ENCODE measurements at regions not wholly inside any gene's neighbourhood (a gene's known extent, or its start where the extent isn't known, plus 50 kb on each side); places are given as distances from the start of the nearest gene placed in this dataset.

GRCh38 chr11:64453466-64453865 lies 94.5 kb downstream of the RPS6KA4 start:
- ATAC-seq (no peak), DNase-seq (ENCODE audit: extremely low read depth in 1 of 4, low spot score in 3 of 4) (no peak), FAIRE-seq (no peak)
- Histone ChIP-seq H3K9ac (ENCODE audit: insufficient read depth in 1 of 2, low read depth in 2 of 2, low read length in 2 of 2) (no peak overlapping the region), H2AFZ (ENCODE audit: low read depth, low read length) (no peak overlapping the region), H4K20me1 (replicated peaks; ENCODE audit: control insufficient read depth, insufficient read depth, low read length) (peaks cover 9% of the 10 kb centered on the region; the same call in 1 of the 2 replicates), H3K36me3 (ENCODE audit: control insufficient read depth, insufficient read depth, low read length) (no peaks in the 10 kb centered on the region), H3K9me3 (replicated peaks; ENCODE audit: control insufficient read depth, insufficient read depth, low read depth, low read length) (no peaks in the 10 kb centered on the region), H3K27ac (ENCODE audit: extremely low read depth, low read depth, low read length) (no peak overlapping the region), H3K79me2 (ENCODE audit: control insufficient read depth, insufficient read depth, low read length) (no peaks in the 10 kb centered on the region), H3K4me2 (ENCODE audit: insufficient read depth, low read length) (no peak overlapping the region), H3K4me3 (no peak overlapping the region), H3K4me1 (replicated peaks in 1 of 2; ENCODE audit: control insufficient read depth in 2 of 2, insufficient read depth in 2 of 2, low read length in 2 of 2) (peaks cover 9 to 19% of the 10 kb centered on the region in 2 experiments), H3K9me1 (ENCODE audit: control insufficient read depth, insufficient read depth, low read length) (peaks cover 9% of the 10 kb centered on the region), H3K27me3 (ENCODE audit: control insufficient read depth in 2 of 2, insufficient read depth in 2 of 2, low read length in 2 of 2) (peaks cover 25 to 69% of the 10 kb centered on the region in 2 experiments)
- intact Hi-C loops (cut with micrococcal nuclease), result no loop called here
- CTCF ChIA-PET (ENCODE audit: low intra/inter-chr PET ratio), result no interaction called here
- in situ Hi-C loops (cut with MboI), result no loop called here
- TF ChIP-seq CTCF (IDR thresholded peaks at IDR 0.05 in 2 of 3, conservative IDR thresholded peaks at IDR 0.05 in 1 of 3; ENCODE audit: insufficient read depth in 2 of 3, low read depth in 1 of 3, low read length in 3 of 3), result 0 out of 6 replicates have a peak, but pooled peaks of 1 of the 3 experiments have one; percentile 12
- TF ChIP-seq HINFP (tag; conservative IDR thresholded peaks at IDR 0.05; ENCODE audit: low read depth), result no peak
- 14% methylated on average over 1 of the region's 1 CpG for WGBS (ENCODE audit: insufficient coverage, low coverage, missing lambda C conversion rate)
- no TSS peak for BruUV-seq (replicated peaks)
- POLR2A ChIA-PET, result interaction anchor here (0.7 kb wide), 1 partner anchor 51 kb away, joined by 3 read pairs; no protein-coding TSS in a partner anchor

All from K562 (cell line).